ENCODE measurements at regions not wholly inside any gene's neighbourhood (a gene's known extent, or its start where the extent isn't known, plus 50 kb on each side); places are given as distances from the start of the nearest gene placed in this dataset.
A peak's percentile ranks its signal among the peaks of the same experiment; 100 is the strongest.

- CTCF ChIA-PET = no interaction called here
- ATAC-seq = no peak
- intact Hi-C loops (cut with micrococcal nuclease) = no loop called here
Measured at GRCh38 chr6:147674794-147675193, 166.3 kb downstream of the SAMD5 start.

GRCh38 chr6:147675281-147675680 lies 166.8 kb downstream of the SAMD5 start:
- ATAC-seq = peak; percentile 70
- Histone ChIP-seq H3K9me3 (ENCODE audit: low read length) (no peaks in the 10 kb centered on the region), H3F3A (ENCODE audit: low read length, unreplicated experiment) (no peaks in the 10 kb centered on the region), H3K9me2 (replicated peaks; ENCODE audit: low read length) (no peaks in the 10 kb centered on the region), H3K36me3 (ENCODE audit: low read depth, low read length) (no peaks in the 10 kb centered on the region), H3K4me2 (ENCODE audit: low read length) (no peak overlapping the region), H3K27me3 (ENCODE audit: low read length) (no peaks in the 10 kb centered on the region), H3K27ac (ENCODE audit: low read length) (0 out of 2 replicates have a peak overlapping the region, but pooled peaks have one; percentile 17), H2AFZ (ENCODE audit: low read length) (no peak overlapping the region), H3K4me1 (ENCODE audit: insufficient read depth, low read length) (no peaks in the 10 kb centered on the region), H3K9ac (ENCODE audit: low read length) (no peak overlapping the region), H3K4me3 (ENCODE audit: low read length) (no peak overlapping the region), H4K20me1 (ENCODE audit: low read length) (no peaks in the 10 kb centered on the region), H3K79me2 (ENCODE audit: low read length) (no peaks in the 10 kb centered on the region)
- POLR2A ChIA-PET (ENCODE audit: unreplicated experiment) = no interaction called here
- no peak for TF ChIP-seq EZH2 (IDR thresholded peaks at IDR 0.05; ENCODE audit: low read length, unreplicated experiment)
- DNase-seq = peak; percentile 19
- intact Hi-C loops (cut with micrococcal nuclease) = no loop called here
- no TSS peak for BruUV-seq (replicated peaks)
- CTCF ChIA-PET = no interaction called here

More at GRCh38 chr6:147674794-147675193, 166.3 kb downstream of the SAMD5 start:
- Histone ChIP-seq H4K20me1 (ENCODE audit: low read length) (no peaks in the 10 kb centered on the region), H3K9me3 (ENCODE audit: low read length) (no peaks in the 10 kb centered on the region), H3K27ac (ENCODE audit: low read length) (no peak overlapping the region; the same call in 1 of the 2 replicates), H3K9ac (ENCODE audit: low read length) (no peak overlapping the region), H3K9me2 (replicated peaks; ENCODE audit: low read length) (no peaks in the 10 kb centered on the region), H3K4me1 (ENCODE audit: insufficient read depth, low read length) (no peaks in the 10 kb centered on the region), H3K27me3 (ENCODE audit: low read length) (no peaks in the 10 kb centered on the region), H3F3A (ENCODE audit: low read length, unreplicated experiment) (no peaks in the 10 kb centered on the region), H3K4me3 (ENCODE audit: low read length) (no peak overlapping the region), H2AFZ (ENCODE audit: low read length) (no peak overlapping the region), H3K36me3 (ENCODE audit: low read depth, low read length) (no peaks in the 10 kb centered on the region), H3K79me2 (ENCODE audit: low read length) (no peaks in the 10 kb centered on the region), H3K4me2 (ENCODE audit: low read length) (no peak overlapping the region)
- POLR2A ChIA-PET (ENCODE audit: unreplicated experiment) = no interaction called here
- no peak for DNase-seq
- no TSS peak for BruUV-seq (replicated peaks)
- TF ChIP-seq EZH2phosphoT487 (IDR thresholded peaks at IDR 0.05; ENCODE audit: borderline replicate concordance, low read length) (no peak), CTCF (conservative IDR thresholded peaks at IDR 0.05; ENCODE audit: low read depth, low read length) (no peak), EZH2 (IDR thresholded peaks at IDR 0.05; ENCODE audit: low read length, unreplicated experiment) (no peak)

GRCh38 chr6:147676495-147677199 lies 168.2 kb downstream of the SAMD5 start:
- CTCF ChIA-PET = no interaction called here
- ATAC-seq (no peak), DNase-seq (no peak)
- no peaks in the 10 kb centered on the region for H3K9me2 ChIP-seq (replicated peaks; ENCODE audit: low read length)
- POLR2A ChIA-PET (ENCODE audit: unreplicated experiment) = interaction anchor here (0.5 kb wide), 1 partner anchor 25 kb away, joined by 3 read pairs; no protein-coding TSS in a partner anchor
- no peaks in the 10 kb centered on the region for H3K9me3 ChIP-seq (ENCODE audit: low read length)
- H3K9ac ChIP-seq (ENCODE audit: low read length) = no peak overlapping the region
- H4K20me1 ChIP-seq (ENCODE audit: low read length) = no peaks in the 10 kb centered on the region
- TF ChIP-seq EZH2 (IDR thresholded peaks at IDR 0.05; ENCODE audit: low read length, unreplicated experiment) = no peak
- no peak for TF ChIP-seq EZH2phosphoT487 (IDR thresholded peaks at IDR 0.05; ENCODE audit: borderline replicate concordance, low read length)
- no peak for TF ChIP-seq CTCF (conservative IDR thresholded peaks at IDR 0.05; ENCODE audit: low read depth, low read length)
- no peak overlapping the region for H2AFZ ChIP-seq (ENCODE audit: low read length)
- H3F3A ChIP-seq (ENCODE audit: low read length, unreplicated experiment) = no peaks in the 10 kb centered on the region
- no peak overlapping the region for H3K4me2 ChIP-seq (ENCODE audit: low read length)
- no peak overlapping the region for H3K4me3 ChIP-seq (ENCODE audit: low read length)
- no TSS peak for BruUV-seq (replicated peaks)
- H3K79me2 ChIP-seq (ENCODE audit: low read length) = no peaks in the 10 kb centered on the region
- H3K36me3 ChIP-seq (ENCODE audit: low read depth, low read length) = no peaks in the 10 kb centered on the region
- no peaks in the 10 kb centered on the region for H3K4me1 ChIP-seq (ENCODE audit: insufficient read depth, low read length)
- intact Hi-C loops (cut with micrococcal nuclease) = no loop called here
- H3K27ac ChIP-seq (ENCODE audit: low read length) = no peak overlapping the region
- no peaks in the 10 kb centered on the region for H3K27me3 ChIP-seq (ENCODE audit: low read length)

Measured in PC-3 (cell line).